Naive thymus-derived CD4-positive, alpha-beta T cell (primary cell): ENCODE measurements at regions not wholly inside any gene's neighbourhood (a gene's known extent, or its start where the extent isn't known, plus 50 kb on each side); places are given as distances from the start of the nearest gene placed in this dataset.

Source experiments
- ATAC-seq: fragments of 150-1000 bp; cut with Tn5 transposase; 2 replicates; pipeline ENCODE4 v1.10.0; 2021; ENCODE audit warnings: mild to moderate bottlenecking, moderate library complexity
- CTCF ChIA-PET: fragments of 350-600 bp; sonication (Branson Sonifier 250); formaldehyde crosslinking; loops from one replicate; lab custom pipeline; 2021; ENCODE audit warnings: antibody characterized with exemption; lab: Charles Lee
- POLR2A ChIA-PET: fragments of 350-600 bp; sonication (Branson Sonifier 250); formaldehyde crosslinking; loops from one replicate; lab custom pipeline; 2021; ENCODE audit warnings: antibody characterized with exemption, inconsistent platforms; lab: Charles Lee
- DNase-seq, 9 donors: peaks; one replicate each; pipeline versions ENCODE4 v3.0.0 to v3.0.0-alpha.2; 2020 to 2022; ENCODE audit warnings: mixed read lengths in 1 of 9
- H3K27ac ChIP-seq: one replicate; pipeline ENCODE4 v1.7.0; 2013; ENCODE audit warnings: mild to moderate bottlenecking, low read depth, low read length, moderate library complexity
- H3K27me3 ChIP-seq, 2 donors: one replicate each; pipeline ENCODE4 v1.7.0; 2013; ENCODE audit warnings: low read length in 2 of 2, mild to moderate bottlenecking in 2 of 2, moderate library complexity in 2 of 2; ENCODE audit not compliant: control insufficient read depth in 2 of 2, insufficient read depth in 2 of 2
- H3K36me3 ChIP-seq, 3 experiments: 1 replicate in 2 of 3; 2 replicates in 1 of 3; pipeline ENCODE4 v1.7.0; 2013; ENCODE audit warnings: low read length in 3 of 3, mild to moderate bottlenecking in 3 of 3, moderate library complexity in 1 of 3; ENCODE audit not compliant: insufficient read depth in 3 of 3, control insufficient read depth in 2 of 3
- H3K4me1 ChIP-seq, 2 donors: one replicate each; pipeline ENCODE4 v1.7.0; 2013; ENCODE audit warnings: low read length in 2 of 2, mild to moderate bottlenecking in 2 of 2, moderate library complexity in 1 of 2; ENCODE audit not compliant: control insufficient read depth in 2 of 2, insufficient read depth in 2 of 2
- H3K4me3 ChIP-seq: 2 replicates; pipeline ENCODE4 v1.7.0; 2013; ENCODE audit warnings: mild to moderate bottlenecking, low read length
- H3K9me3 ChIP-seq, 3 experiments: 1 replicate in 2 of 3; 2 replicates in 1 of 3; pipeline ENCODE4 v1.7.0; 2013; ENCODE audit warnings: low read length in 3 of 3; ENCODE audit not compliant: control insufficient read depth in 2 of 3
- H3K27ac Mint-ChIP-seq, 9 donors: one replicate each; pipeline ENCODE4 v1.8.0; 2020 to 2022; ENCODE audit warnings: mixed read lengths in 9 of 9, mild to moderate bottlenecking in 8 of 9, moderate library complexity in 5 of 9, inconsistent platforms in 2 of 9
- H3K27me3 Mint-ChIP-seq, 5 donors: one replicate each; pipeline ENCODE4 v1.8.0; 2021 to 2022; ENCODE audit warnings: mixed read lengths in 5 of 5, mild to moderate bottlenecking in 1 of 5
- H3K36me3 Mint-ChIP-seq, 5 donors: one replicate each; pipeline ENCODE4 v1.8.0; 2020 to 2022; ENCODE audit warnings: mixed read lengths in 5 of 5, mild to moderate bottlenecking in 3 of 5, inconsistent platforms in 1 of 5
- H3K4me1 Mint-ChIP-seq, 7 donors: one replicate each; pipeline ENCODE4 v1.8.0; 2020 to 2022; ENCODE audit warnings: mixed read lengths in 7 of 7, mild to moderate bottlenecking in 3 of 7, inconsistent platforms in 1 of 7
- H3K4me3 Mint-ChIP-seq, 10 donors: one replicate each; pipeline ENCODE4 v1.8.0; 2020 to 2022; ENCODE audit warnings: mild to moderate bottlenecking in 10 of 10, mixed read lengths in 10 of 10, moderate library complexity in 6 of 10, inconsistent platforms in 2 of 10
- H3K9me3 Mint-ChIP-seq, 11 donors: one replicate each; pipeline ENCODE4 v1.8.0; 2020 to 2022; ENCODE audit warnings: mixed read lengths in 11 of 11, mild to moderate bottlenecking in 4 of 11, inconsistent platforms in 1 of 11, moderate library complexity in 1 of 11
- intact Hi-C, 2 donors: fragments of 100-400 bp; cut with micrococcal nuclease; formaldehyde crosslinking; loops; one replicate each; pipeline ENCODE4 v1.15.1; 2023

- no peak for ATAC-seq
- Histone ChIP-seq H3K4me1 (no peaks in the 10 kb centered on the region), H3K27me3 (no peaks in the 10 kb centered on the region), H3K36me3 (no peaks in the 10 kb centered on the region), H3K27ac (no peak overlapping the region), H3K9me3 (no peaks in the 10 kb centered on the region), H3K4me3 (no peak overlapping the region)
- ChIA-PET CTCF (interaction anchor here (0.6 to 4.9 kb wide), 9 partner anchors 9 to 795 kb away, joined by 3 to 26 read pairs (median 4); no protein-coding TSS in a partner anchor), POLR2A (no interaction called here)
- no peaks in the 10 kb centered on the region for H3K9me3 Mint-ChIP-seq
- no peak overlapping the region for H3K4me3 Mint-ChIP-seq
- H3K27ac Mint-ChIP-seq: no peak overlapping the region
- H3K4me1 Mint-ChIP-seq: no peaks in the 10 kb centered on the region
- peaks cover 37 to 72% (median 47%) of the 10 kb centered on the region in 5 donors for H3K27me3 Mint-ChIP-seq
- intact Hi-C loops: loop anchor here in 1 of 2 donors (10.0 kb wide), 1 partner anchor 614 kb away; no protein-coding TSS in a partner anchor
- no peak for DNase-seq
- H3K36me3 Mint-ChIP-seq: no peaks in the 10 kb centered on the region
Observed at GRCh38 chr3:124558991-124559845, 171.0 kb upstream of the UMPS start.

GRCh38 chr3:124559846-124560574 lies 170.2 kb upstream of the UMPS start:
- DNase-seq (peak in 6 of 9 donors; percentile 31 to 46 (median 36)), ATAC-seq (peak; percentile 79)
- Histone ChIP-seq H3K27ac (no peak overlapping the region), H3K36me3 (no peaks in the 10 kb centered on the region), H3K4me3 (no peak overlapping the region), H3K9me3 (no peaks in the 10 kb centered on the region), H3K27me3 (no peaks in the 10 kb centered on the region), H3K4me1 (no peaks in the 10 kb centered on the region)
- ChIA-PET POLR2A (no interaction called here), CTCF (interaction anchor here (0.6 to 4.9 kb wide), 10 partner anchors 10 to 540 kb away, joined by 3 to 26 read pairs (median 4); no protein-coding TSS in a partner anchor)
- intact Hi-C loops: loop anchor here in 1 of 2 donors (10.0 kb wide), 1 partner anchor 615 kb away; no protein-coding TSS in a partner anchor
- peaks cover 30 to 64% (median 40%) of the 10 kb centered on the region in 5 donors for H3K27me3 Mint-ChIP-seq
- H3K4me3 Mint-ChIP-seq: no peak overlapping the region
- H3K36me3 Mint-ChIP-seq: no peaks in the 10 kb centered on the region
- peaks cover 0 to 2% (median 0%) of the 10 kb centered on the region in 7 donors for H3K4me1 Mint-ChIP-seq
- no peak overlapping the region for H3K27ac Mint-ChIP-seq
- no peaks in the 10 kb centered on the region for H3K9me3 Mint-ChIP-seq

GRCh38 chr3:124560666-124561215 lies 169.5 kb upstream of the UMPS start:
- Mint-ChIP-seq H3K4me3 (no peak overlapping the region), H3K36me3 (no peaks in the 10 kb centered on the region), H3K4me1 (peaks cover 0 to 5% (median 0%) of the 10 kb centered on the region in 7 donors), H3K9me3 (peaks cover 0 to 2% (median 0%) of the 10 kb centered on the region in 11 donors), H3K27me3 (peaks cover 24 to 62% (median 32%) of the 10 kb centered on the region in 5 donors), H3K27ac (no peak overlapping the region)
- H3K4me1 ChIP-seq: no peaks in the 10 kb centered on the region
- ATAC-seq (no peak), DNase-seq (no peak)
- intact Hi-C loops: no loop called here
- ChIA-PET POLR2A (no interaction called here), CTCF (interaction anchor here (0.5 to 4.9 kb wide), 6 partner anchors 10 to 541 kb away, joined by 3 to 26 read pairs (median 4); no protein-coding TSS in a partner anchor)
- H3K27ac ChIP-seq: no peak overlapping the region
- no peak overlapping the region for H3K4me3 ChIP-seq
- H3K9me3 ChIP-seq: no peaks in the 10 kb centered on the region
- no peaks in the 10 kb centered on the region for H3K36me3 ChIP-seq
- no peaks in the 10 kb centered on the region for H3K27me3 ChIP-seq

GRCh38 chr3:124562769-124563168 lies 167.5 kb upstream of the UMPS start:
- ATAC-seq: no peak
- no peaks in the 10 kb centered on the region for H3K36me3 ChIP-seq
- DNase-seq: no peak
- H3K4me1 ChIP-seq: no peaks in the 10 kb centered on the region
- H3K27ac ChIP-seq: no peak overlapping the region
- ChIA-PET CTCF (interaction anchor here (1.1 to 4.9 kb wide), 5 partner anchors 13 to 130 kb away, joined by 3 to 26 read pairs (median 5); no protein-coding TSS in a partner anchor), POLR2A (no interaction called here)
- H3K27me3 Mint-ChIP-seq: peaks cover 14 to 51% (median 18%) of the 10 kb centered on the region in 5 donors
- H3K36me3 Mint-ChIP-seq: no peaks in the 10 kb centered on the region
- H3K9me3 ChIP-seq: no peaks in the 10 kb centered on the region
- no peak overlapping the region for H3K4me3 Mint-ChIP-seq
- peaks cover 0 to 10% (median 0%) of the 10 kb centered on the region in 7 donors for H3K4me1 Mint-ChIP-seq
- H3K9me3 Mint-ChIP-seq: peaks cover 0 to 2% (median 0%) of the 10 kb centered on the region in 11 donors
- H3K4me3 ChIP-seq: no peak overlapping the region
- no peaks in the 10 kb centered on the region for H3K27me3 ChIP-seq
- no peak overlapping the region for H3K27ac Mint-ChIP-seq
- intact Hi-C loops: no loop called here

- Histone ChIP-seq H3K27me3 (no peaks in the 10 kb centered on the region), H3K9me3 (no peaks in the 10 kb centered on the region), H3K27ac (no peak overlapping the region), H3K4me1 (no peaks in the 10 kb centered on the region), H3K4me3 (no peak overlapping the region), H3K36me3 (no peaks in the 10 kb centered on the region)
- H3K36me3 Mint-ChIP-seq: no peaks in the 10 kb centered on the region
- ChIA-PET CTCF (interaction anchor here (1.1 to 1.7 kb wide), 4 partner anchors 13 to 129 kb away, joined by 3 to 8 read pairs (median 4); no protein-coding TSS in a partner anchor), POLR2A (no interaction called here)
- DNase-seq (no peak), ATAC-seq (no peak)
- H3K9me3 Mint-ChIP-seq: peaks cover 0 to 2% (median 0%) of the 10 kb centered on the region in 11 donors
- peak overlapping the region in 1 of 9 donors; percentile 70 for H3K27ac Mint-ChIP-seq
- peaks cover 13 to 48% (median 13%) of the 10 kb centered on the region in 5 donors for H3K27me3 Mint-ChIP-seq
- H3K4me1 Mint-ChIP-seq: peaks cover 0 to 10% (median 0%) of the 10 kb centered on the region in 7 donors
- no peak overlapping the region for H3K4me3 Mint-ChIP-seq
- intact Hi-C loops: no loop called here
Observed at GRCh38 chr3:124563376-124563775, 166.9 kb upstream of the UMPS start.

- H3K4me1 ChIP-seq: no peaks in the 10 kb centered on the region
- H3K27ac Mint-ChIP-seq: peak overlapping the region in 1 of 9 donors; percentile 83
- no peak overlapping the region for H3K4me3 ChIP-seq
- intact Hi-C loops: loop anchor here (1.0 to 5.0 kb wide), 4 partner anchors 19 to 124 kb away; no protein-coding TSS in a partner anchor
- ChIA-PET CTCF (interaction anchor here (0.6 to 1.9 kb wide), 3 partner anchors 119 to 141 kb away, joined by 3 to 26 read pairs (median 7); no protein-coding TSS in a partner anchor), POLR2A (no interaction called here)
- H3K27me3 Mint-ChIP-seq: peaks cover 4 to 40% (median 6%) of the 10 kb centered on the region in 5 donors
- H3K9me3 ChIP-seq: no peaks in the 10 kb centered on the region
- H3K27me3 ChIP-seq: no peaks in the 10 kb centered on the region
- no peak overlapping the region for H3K4me3 Mint-ChIP-seq
- H3K36me3 Mint-ChIP-seq: no peaks in the 10 kb centered on the region
- DNase-seq (peak in 8 of 9 donors; percentile 11 to 46 (median 22)), ATAC-seq (peak; percentile 48)
- H3K36me3 ChIP-seq: no peaks in the 10 kb centered on the region
- H3K4me1 Mint-ChIP-seq: peaks cover 0 to 10% (median 0%) of the 10 kb centered on the region in 7 donors
- H3K27ac ChIP-seq: no peak overlapping the region
- H3K9me3 Mint-ChIP-seq: peaks cover 0 to 2% (median 0%) of the 10 kb centered on the region in 11 donors
Observed at GRCh38 chr3:124565013-124565412, 165.2 kb upstream of the UMPS start.
